ENCODE measurements at regions not wholly inside any gene's neighbourhood (a gene's known extent, or its start where the extent isn't known, plus 50 kb on each side); places are given as distances from the start of the nearest gene placed in this dataset.
A peak's percentile ranks its signal among the peaks of the same experiment; 100 is the strongest.

GRCh38 chr4:1504595-1505500 lies 98.6 kb upstream of the NKX1-1 start:
- ATAC-seq, result peak in 1 of 2 experiments; percentile 50; a peak in 3 of 6 replicates
- H3K4me1 ChIP-seq, result no peaks in the 10 kb centered on the region
- no peaks in the 10 kb centered on the region for H3K9me3 ChIP-seq
- H3K4me3 ChIP-seq, result no peak overlapping the region
- H3K27ac ChIP-seq, result no peak overlapping the region
- TF ChIP-seq BHLHE40 (IDR thresholded peaks at IDR 0.05; ENCODE audit: low read depth, low read length) (no peak), RCOR1 (IDR thresholded peaks at IDR 0.05; ENCODE audit: low read depth, low read length) (no peak), EHF (CRISPR knock-in tag; IDR thresholded peaks at IDR 0.05) (no peak), USF2 (IDR thresholded peaks at IDR 0.05) (no peak), ATOH8 (CRISPR knock-in tag; IDR thresholded peaks at IDR 0.05; ENCODE audit: low read depth) (no peak), GATA3 (IDR thresholded peaks at IDR 0.05; ENCODE audit: borderline replicate concordance) (no peak), ZC3H11A (IDR thresholded peaks at IDR 0.05) (no peak), FOXS1 (CRISPR knock-in tag; IDR thresholded peaks at IDR 0.05) (no peak), SMC3 (IDR thresholded peaks at IDR 0.05) (no peak), HMGXB4 (CRISPR knock-in tag; IDR thresholded peaks at IDR 0.05; ENCODE audit: borderline replicate concordance) (no peak), NPAS2 (CRISPR knock-in tag; IDR thresholded peaks at IDR 0.05; ENCODE audit: borderline replicate concordance) (no peak), ZFP36 (IDR thresholded peaks at IDR 0.05; ENCODE audit: borderline replicate concordance, partially characterized antibody) (no peak), JUNB (IDR thresholded peaks at IDR 0.05) (no peak), MAZ (IDR thresholded peaks at IDR 0.05; ENCODE audit: borderline replicate concordance, low read depth, low read length) (no peak), CEBPB (IDR thresholded peaks at IDR 0.05) (no peak), POLR2AphosphoS2 (conservative IDR thresholded peaks at IDR 0.05; ENCODE audit: low read length) (no peak), CHD4 (IDR thresholded peaks at IDR 0.05; ENCODE audit: borderline replicate concordance) (no peak)
- TF ChIP-seq, protein P1, sequence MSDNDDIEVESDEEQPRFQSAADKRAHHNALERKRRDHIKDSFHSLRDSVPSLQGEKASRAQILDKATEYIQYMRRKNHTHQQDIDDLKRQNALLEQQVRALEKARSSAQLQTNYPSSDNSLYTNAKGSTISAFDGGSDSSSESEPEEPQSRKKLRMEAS (IDR thresholded peaks at IDR 0.05), result no peak
- TF ChIP-seq, protein P2, sequence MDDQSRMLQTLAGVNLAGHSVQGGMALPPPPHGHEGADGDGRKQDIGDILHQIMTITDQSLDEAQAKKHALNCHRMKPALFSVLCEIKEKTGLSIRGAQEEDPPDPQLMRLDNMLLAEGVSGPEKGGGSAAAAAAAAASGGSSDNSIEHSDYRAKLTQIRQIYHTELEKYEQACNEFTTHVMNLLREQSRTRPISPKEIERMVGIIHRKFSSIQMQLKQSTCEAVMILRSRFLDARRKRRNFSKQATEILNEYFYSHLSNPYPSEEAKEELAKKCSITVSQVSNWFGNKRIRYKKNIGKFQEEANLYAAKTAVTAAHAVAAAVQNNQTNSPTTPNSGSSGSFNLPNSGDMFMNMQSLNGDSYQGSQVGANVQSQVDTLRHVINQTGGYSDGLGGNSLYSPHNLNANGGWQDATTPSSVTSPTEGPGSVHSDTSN (IDR thresholded peaks at IDR 0.05), result no peak
- H3K4me2 ChIP-seq, result no peak overlapping the region
- DNase-seq (ENCODE audit: low read depth in 1 of 2, low spot score in 1 of 2), result peak; percentile 7 to 10
- ChIA-PET POLR2A (no interaction called here), CTCF (interaction anchor here (0.9 kb wide), 1 partner anchor 8 kb away, joined by 3 read pairs; no protein-coding TSS in a partner anchor)
- WGBS (ENCODE audit: missing lambda C conversion rate), result 72% methylated on average over 12 of the region's 17 CpGs
- FAIRE-seq, result no peak

DNA sequence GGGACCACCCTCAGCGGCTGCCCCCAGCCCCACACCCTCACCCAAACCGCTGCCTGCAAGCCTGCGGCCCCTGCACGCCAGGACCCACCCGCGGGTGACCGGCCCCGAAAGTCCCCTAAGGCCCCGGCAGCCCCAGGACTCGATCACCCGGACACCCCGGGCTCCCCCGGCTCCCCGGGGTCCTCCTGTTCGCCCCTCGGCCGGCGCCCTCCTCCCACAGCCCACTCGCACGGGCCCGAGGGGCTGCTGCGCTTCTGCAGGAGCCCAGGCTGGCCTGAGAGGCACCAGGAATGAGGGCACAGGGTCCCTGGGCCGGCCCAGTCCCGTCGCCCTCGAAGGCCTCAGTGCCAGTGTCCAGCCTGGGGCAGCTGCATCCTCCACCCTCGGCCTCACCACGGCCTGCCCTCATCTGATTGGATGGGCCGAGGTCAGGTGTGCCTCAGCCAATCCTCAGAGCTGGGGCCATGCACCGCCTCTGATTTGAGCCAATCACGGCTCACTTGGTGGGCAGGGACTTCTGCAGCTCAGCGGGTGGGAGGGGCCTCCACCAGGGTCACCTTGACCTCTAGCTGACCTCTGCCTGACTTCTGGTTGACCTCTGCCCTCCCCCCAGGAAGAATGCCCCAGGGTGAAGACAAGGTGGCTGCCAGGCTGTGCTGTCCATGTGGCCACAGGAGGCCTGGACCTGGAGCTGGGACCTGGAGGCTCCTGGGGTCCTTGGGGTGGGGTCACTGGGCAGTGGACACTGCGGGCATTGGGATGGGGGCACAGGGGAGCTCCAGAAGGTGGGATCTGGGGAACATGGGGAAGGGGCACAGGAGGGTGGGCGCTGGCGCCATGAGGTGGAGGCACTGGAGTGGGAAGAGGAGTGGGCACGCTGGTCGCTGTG lies 97.6 kb upstream of the NKX1-1 start:
- no peak overlapping the region for H3K27ac ChIP-seq
- no peaks in the 10 kb centered on the region for H3K9me3 ChIP-seq
- no peak overlapping the region for H3K4me2 ChIP-seq
- ChIA-PET POLR2A (no interaction called here), CTCF (interaction anchor here (0.9 kb wide), 1 partner anchor 9 kb away, joined by 3 read pairs; no protein-coding TSS in a partner anchor)
- TF ChIP-seq USF2 (IDR thresholded peaks at IDR 0.05) (peak; percentile 30; the same call in 1 of the 2 replicates), KDM5A (IDR thresholded peaks at IDR 0.05) (no peak), HDAC2 (IDR thresholded peaks at IDR 0.05) (no peak), EP300 (IDR thresholded peaks at IDR 0.05) (no peak), ESRRA (IDR thresholded peaks at IDR 0.05; ENCODE audit: borderline replicate concordance, low read length) (peak; percentile 38; the same call in 1 of the 2 replicates), TFCP2L1 (CRISPR knock-in tag; IDR thresholded peaks at IDR 0.05) (no peak)
- no peak overlapping the region for H3K4me3 ChIP-seq
- peak in 1 of 2 experiments; percentile 56; a peak in 3 of 6 replicates for ATAC-seq
- no peaks in the 10 kb centered on the region for H3K4me1 ChIP-seq
- peak in 1 of 2 experiments; percentile 19 for DNase-seq (ENCODE audit: low read depth in 1 of 2, low spot score in 1 of 2)
- WGBS (ENCODE audit: missing lambda C conversion rate), result 58% methylated on average over 2 of the region's 37 CpGs
- no peak for FAIRE-seq

All from A549 (cell line).